Transverse colon (tissue), 4 donors: ENCODE measurements at regions not wholly inside any gene's neighbourhood (a gene's known extent, or its start where the extent isn't known, plus 50 kb on each side); places are given as distances from the start of the nearest gene placed in this dataset.

Experiments
- DNase-seq: peaks from one replicate; pipeline ENCODE4 v3.0.0-alpha.2; 2019
- H3K27ac ChIP-seq, 4 donors: fragments of 200-600 bp; sonication (generic); 2 replicates each; pipeline ENCODE4 v1.5.1; 2016 to 2018; ENCODE audit warnings: inconsistent platforms in 4 of 4
- H3K27me3 ChIP-seq: fragments of 200-600 bp; sonication (generic); 2 replicates; pipeline ENCODE4 v1.5.1; 2017; ENCODE audit warnings: inconsistent platforms
- H3K36me3 ChIP-seq, 4 donors: fragments of 200-600 bp; sonication (generic); 2 replicates each; pipeline ENCODE4 v1.5.1; 2017 to 2019; ENCODE audit warnings: inconsistent platforms in 4 of 4
- H3K4me1 ChIP-seq, 4 donors: fragments of 200-600 bp; sonication (generic); 2 replicates each; pipeline ENCODE4 v1.5.1; 2017 to 2020; ENCODE audit warnings: inconsistent platforms in 4 of 4
- H3K4me3 ChIP-seq, 4 donors: fragments of 200-600 bp; sonication (generic); 1 replicate in 1 of 4; 2 replicates in 3 of 4; pipeline versions ENCODE4 v1.5.1 to v1.6.1; 2017 to 2019; ENCODE audit warnings: inconsistent platforms in 4 of 4
- H3K9me3 ChIP-seq, 2 donors: fragments of 200-600 bp; sonication (generic); 2 replicates each; pipeline ENCODE4 v1.5.1; 2017 to 2019; ENCODE audit warnings: inconsistent platforms in 2 of 2
- EP300 ChIP-seq: sonication (generic); formaldehyde crosslinking; IDR thresholded peaks from one replicate; pipeline ENCODE4 v1.6.1; 2017; ENCODE audit warnings: antibody characterized with exemption, low read depth
- POLR2A ChIP-seq: fragments of 450-650 bp; IDR thresholded peaks from one replicate; pipeline ENCODE4 v1.6.1; 2016; ENCODE audit warnings: antibody characterized with exemption, mild to moderate bottlenecking, moderate library complexity
- POLR2AphosphoS5 ChIP-seq, 3 donors: sonication (generic); formaldehyde crosslinking; IDR thresholded peaks; one replicate each; pipeline ENCODE4 v1.6.1; 2016; ENCODE audit warnings: antibody characterized with exemption in 3 of 3
- WGBS, 2 donors: methylation state at CpG; one replicate each; pipeline ENCODE4 v1.1.5; 2018; ENCODE audit warnings: low coverage in 1 of 2; 5-methylcytosine and 5-hydroxymethylcytosine counted together
- in situ Hi-C, 4 donors: fragments of 200-750 bp; cut with MboI; loops; one replicate each; pipeline versions ENCODE4 v1.15.0 to v1.15.1; 2017; ENCODE audit warnings: low sequenced_read_pairs in 3 of 4, low pct_ligation_motif_present in 1 of 4, low pct_unique_long_range_greater_than_20kb in 1 of 4
- intact Hi-C: fragments of 100-400 bp; cut with DNase I; formaldehyde crosslinking; loops from one replicate; pipeline ENCODE4 v1.15.1; 2023; ENCODE audit warnings: low total_unique reads
- TF ChIP-seq, protein P1 (sequence below), 5 experiments: fragments of 200-600 bp in 3 of 5; fragments of 450-650 bp in 2 of 5; sonication (generic) in 3 of 5; IDR thresholded peaks; 1 replicate in 2 of 5; 2 replicates in 3 of 5; pipeline ENCODE4 v1.5.1; 2016 to 2017; ENCODE audit warnings: antibody characterized with exemption in 5 of 5, inconsistent platforms in 3 of 5, mild to moderate bottlenecking in 2 of 5, moderate library complexity in 1 of 5

DNA sequence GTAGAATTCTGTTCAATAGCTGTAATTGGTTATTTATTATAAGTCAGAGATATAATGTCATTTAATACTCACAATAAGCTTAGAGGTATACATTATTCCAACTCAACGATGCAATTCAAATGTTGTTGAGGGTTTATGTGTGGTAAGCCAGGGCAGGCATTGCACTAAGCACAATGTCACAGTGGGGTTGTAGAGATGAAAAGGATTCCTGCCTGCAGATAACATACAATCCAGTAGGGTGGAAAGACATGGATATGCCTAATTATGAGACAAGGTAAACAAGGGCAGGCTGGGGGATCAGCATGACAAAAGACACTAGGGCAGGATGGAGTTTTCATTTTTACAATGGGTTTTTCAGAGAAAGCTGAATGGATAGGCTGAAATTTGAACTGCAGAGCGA, 98.7 kb upstream of the PALM2AKAP2 start:
- H3K36me3 ChIP-seq = no peaks in the 10 kb centered on the region
- intact Hi-C loops (no loop called here), in situ Hi-C loops (no loop called here)
- no peak for DNase-seq
- no peak overlapping the region for H3K27ac ChIP-seq
- no peaks in the 10 kb centered on the region for H3K27me3 ChIP-seq
- TF ChIP-seq, protein P1, sequence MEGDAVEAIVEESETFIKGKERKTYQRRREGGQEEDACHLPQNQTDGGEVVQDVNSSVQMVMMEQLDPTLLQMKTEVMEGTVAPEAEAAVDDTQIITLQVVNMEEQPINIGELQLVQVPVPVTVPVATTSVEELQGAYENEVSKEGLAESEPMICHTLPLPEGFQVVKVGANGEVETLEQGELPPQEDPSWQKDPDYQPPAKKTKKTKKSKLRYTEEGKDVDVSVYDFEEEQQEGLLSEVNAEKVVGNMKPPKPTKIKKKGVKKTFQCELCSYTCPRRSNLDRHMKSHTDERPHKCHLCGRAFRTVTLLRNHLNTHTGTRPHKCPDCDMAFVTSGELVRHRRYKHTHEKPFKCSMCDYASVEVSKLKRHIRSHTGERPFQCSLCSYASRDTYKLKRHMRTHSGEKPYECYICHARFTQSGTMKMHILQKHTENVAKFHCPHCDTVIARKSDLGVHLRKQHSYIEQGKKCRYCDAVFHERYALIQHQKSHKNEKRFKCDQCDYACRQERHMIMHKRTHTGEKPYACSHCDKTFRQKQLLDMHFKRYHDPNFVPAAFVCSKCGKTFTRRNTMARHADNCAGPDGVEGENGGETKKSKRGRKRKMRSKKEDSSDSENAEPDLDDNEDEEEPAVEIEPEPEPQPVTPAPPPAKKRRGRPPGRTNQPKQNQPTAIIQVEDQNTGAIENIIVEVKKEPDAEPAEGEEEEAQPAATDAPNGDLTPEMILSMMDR (IDR thresholded peaks at IDR 0.05) = no peak
- TF ChIP-seq POLR2AphosphoS5 (IDR thresholded peaks at IDR 0.05) (no peak), POLR2A (no peak), EP300 (no peak)
- H3K4me1 ChIP-seq = no peaks in the 10 kb centered on the region
- no peak overlapping the region for H3K4me3 ChIP-seq
- 66 to 77% methylated on average over 2 of the region's 2 CpGs for WGBS, 2 donors
- H3K9me3 ChIP-seq = no peaks in the 10 kb centered on the region

DNA sequence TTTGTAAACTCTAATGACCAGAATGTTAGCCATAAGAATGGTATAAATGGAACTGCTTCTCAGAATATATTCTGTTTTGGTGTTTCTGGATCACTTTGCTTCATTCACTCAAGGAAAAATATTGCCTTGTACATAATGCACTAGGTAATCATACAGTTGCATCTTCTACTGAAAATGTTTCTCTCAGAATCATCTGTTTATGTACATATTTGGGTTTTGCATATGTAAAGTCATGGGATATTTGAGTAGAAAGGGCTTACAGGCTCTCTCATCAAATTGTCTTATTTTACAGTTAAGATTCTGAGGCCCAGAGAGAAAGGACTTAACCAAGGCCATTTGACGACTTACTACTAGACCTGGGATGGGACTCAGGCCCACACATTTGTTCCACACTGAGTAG, 97.8 kb upstream of the PALM2AKAP2 start:
- intact Hi-C loops = no loop called here
- H3K36me3 ChIP-seq = no peaks in the 10 kb centered on the region
- H3K4me1 ChIP-seq = no peaks in the 10 kb centered on the region
- in situ Hi-C loops = no loop called here
- H3K9me3 ChIP-seq = no peaks in the 10 kb centered on the region
- no peaks in the 10 kb centered on the region for H3K27me3 ChIP-seq
- TF ChIP-seq POLR2AphosphoS5 (IDR thresholded peaks at IDR 0.05) (no peak), EP300 (no peak), POLR2A (no peak)
- DNase-seq = no peak
- no peak overlapping the region for H3K27ac ChIP-seq
- WGBS, 2 donors = 96 to 100% methylated on average over 1 of the region's 1 CpG
- no peak overlapping the region for H3K4me3 ChIP-seq

DNA sequence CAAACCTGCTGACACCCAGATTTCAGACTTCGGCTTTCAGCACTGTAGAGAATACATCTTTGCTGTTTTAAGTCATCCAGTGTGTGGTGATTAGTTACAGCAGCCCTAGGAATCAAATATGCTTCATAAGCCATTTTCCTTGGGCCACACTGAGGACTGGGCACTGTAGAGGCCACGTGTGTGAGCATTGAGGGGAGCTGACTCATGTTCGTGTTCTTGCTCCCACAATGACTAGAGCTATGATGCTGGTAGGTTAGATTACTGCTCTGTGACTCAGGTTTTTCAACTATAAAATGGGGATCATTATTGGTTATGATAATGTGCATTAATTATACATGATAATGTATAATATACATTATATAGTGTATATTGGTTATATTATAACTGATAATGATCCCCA, 96.5 kb upstream of the PALM2AKAP2 start:
- Histone ChIP-seq H3K27me3 (no peaks in the 10 kb centered on the region), H3K27ac (no peak overlapping the region), H3K4me3 (no peak overlapping the region), H3K36me3 (no peaks in the 10 kb centered on the region), H3K4me1 (no peaks in the 10 kb centered on the region), H3K9me3 (no peaks in the 10 kb centered on the region)
- no peak for DNase-seq
- in situ Hi-C loops (no loop called here), intact Hi-C loops (no loop called here)
- no peak for TF ChIP-seq POLR2AphosphoS5 (IDR thresholded peaks at IDR 0.05)
- no peak for TF ChIP-seq EP300
- TF ChIP-seq POLR2A = no peak
- TF ChIP-seq, protein P1 (IDR thresholded peaks at IDR 0.05) = no peak
- 82% methylated on average over 3 of the region's 3 CpGs; no CpG with 5 or more reads in 1 of the 2 donors for WGBS, 2 donors

DNA sequence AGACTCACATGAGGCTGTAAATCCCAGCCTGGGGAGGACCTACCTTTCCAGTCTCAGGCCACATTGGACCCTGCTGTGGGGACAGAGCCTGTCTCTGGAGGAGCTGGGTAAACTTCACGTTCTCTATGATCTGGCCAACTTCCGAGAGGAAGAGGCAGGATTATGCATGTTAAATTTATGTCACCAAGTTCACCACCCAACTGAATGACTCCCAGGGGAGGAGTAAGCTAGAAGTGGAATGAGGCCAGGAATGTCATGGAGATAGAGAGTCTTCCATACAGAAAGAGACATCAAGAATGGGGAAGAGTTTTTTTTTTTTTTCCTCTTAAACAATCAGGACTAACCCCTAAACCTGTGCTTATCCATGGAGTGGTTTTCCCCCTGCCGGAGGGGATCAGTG, 90.3 kb upstream of the PALM2AKAP2 start:
- Histone ChIP-seq H3K36me3 (no peaks in the 10 kb centered on the region), H3K27me3 (no peaks in the 10 kb centered on the region), H3K9me3 (no peaks in the 10 kb centered on the region), H3K27ac (no peak overlapping the region), H3K4me1 (no peaks in the 10 kb centered on the region), H3K4me3 (no peak overlapping the region)
- in situ Hi-C loops (no loop called here), intact Hi-C loops (no loop called here)
- 73 to 83% methylated on average over 3 of the region's 3 CpGs for WGBS, 2 donors
- TF ChIP-seq, protein P1 (IDR thresholded peaks at IDR 0.05) = no peak
- no peak for TF ChIP-seq EP300
- no peak for TF ChIP-seq POLR2AphosphoS5 (IDR thresholded peaks at IDR 0.05)
- no peak for TF ChIP-seq POLR2A
- DNase-seq = no peak

DNA sequence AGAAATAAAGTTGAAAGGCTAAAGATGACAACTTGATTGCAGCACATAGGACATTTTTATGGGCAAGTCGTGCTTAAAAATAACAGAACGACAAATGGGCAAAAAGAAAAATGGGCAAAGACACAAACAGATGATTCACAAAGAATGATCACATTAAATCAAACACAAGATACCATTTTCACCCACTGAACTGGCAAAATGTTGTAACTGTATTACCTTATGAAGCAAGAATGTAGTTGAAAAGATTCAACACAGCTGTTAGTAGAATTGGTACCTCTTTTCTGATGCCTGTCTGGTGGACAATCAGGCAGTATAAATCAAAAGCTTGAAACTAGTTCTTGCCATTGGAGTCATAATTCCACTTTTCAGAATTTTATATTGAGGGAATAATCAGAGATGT, 81.0 kb upstream of the PALM2AKAP2 start:
- TF ChIP-seq POLR2A = no peak
- TF ChIP-seq POLR2AphosphoS5 (IDR thresholded peaks at IDR 0.05) = no peak
- TF ChIP-seq EP300 = no peak
- TF ChIP-seq, protein P1 (IDR thresholded peaks at IDR 0.05) = no peak
- 47 to 77% methylated on average over 2 of the region's 2 CpGs for WGBS, 2 donors
- Histone ChIP-seq H3K27me3 (no peaks in the 10 kb centered on the region), H3K4me3 (no peak overlapping the region), H3K27ac (no peak overlapping the region), H3K4me1 (no peaks in the 10 kb centered on the region), H3K36me3 (no peaks in the 10 kb centered on the region), H3K9me3 (no peaks in the 10 kb centered on the region)
- DNase-seq = no peak
- in situ Hi-C loops (no loop called here), intact Hi-C loops (no loop called here)
